ENCODE measurements at regions not wholly inside any gene's neighbourhood (a gene's known extent, or its start where the extent isn't known, plus 50 kb on each side); places are given as distances from the start of the nearest gene placed in this dataset.
A peak's percentile ranks its signal among the peaks of the same experiment; 100 is the strongest.

- TF ChIP-seq POLR2AphosphoS5 (IDR thresholded peaks at IDR 0.05) (no peak), CTCF (IDR thresholded peaks at IDR 0.05 in 8 of 11, conservative IDR thresholded peaks at IDR 0.05 in 3 of 11) (peak in 6 of 11 experiments; percentile 34 to 48 (median 40))
- H3K36me3 ChIP-seq: no peaks in the 10 kb centered on the region
- WGBS, 5 donors: 50 to 79% (median 68%) methylated on average over 6 of the region's 6 CpGs
- intact Hi-C loops (cut with DNase I; ENCODE audit: low total_unique reads): no loop called here
- H3K27me3 ChIP-seq (replicated peaks in 1 of 7): no peaks in the 10 kb centered on the region
- H3K9me3 ChIP-seq: no peaks in the 10 kb centered on the region
- H3K4me3 ChIP-seq: no peak overlapping the region
- no peak overlapping the region for H3K27ac ChIP-seq
- DNase-seq: no peak
- H3K4me1 ChIP-seq: peaks cover 0 to 13% (median 5%) of the 10 kb centered on the region in 6 donors
Measured at GRCh38 chr3:117059067-117059955, 349.7 kb downstream of the TUSC7 start.

- Histone ChIP-seq H3K27me3 (replicated peaks in 1 of 7) (no peaks in the 10 kb centered on the region), H3K4me3 (no peak overlapping the region), H3K36me3 (no peaks in the 10 kb centered on the region), H3K27ac (no peak overlapping the region), H3K9me3 (no peaks in the 10 kb centered on the region), H3K4me1 (peaks cover 0 to 7% (median under 1%) of the 10 kb centered on the region in 6 donors)
- no peak for DNase-seq
- TF ChIP-seq CTCF (IDR thresholded peaks at IDR 0.05 in 8 of 11, conservative IDR thresholded peaks at IDR 0.05 in 3 of 11) (no peak), POLR2AphosphoS5 (IDR thresholded peaks at IDR 0.05) (no peak), POLR2A (IDR thresholded peaks at IDR 0.05) (no peak)
- intact Hi-C loops (cut with DNase I; ENCODE audit: low total_unique reads): no loop called here
- WGBS, 5 donors: 89 to 94% (median 92%) methylated on average over 3 of the region's 3 CpGs
Measured at GRCh38 chr3:117059956-117060270, 350.3 kb downstream of the TUSC7 start.

GRCh38 chr3:117063930-117064329 lies 354.4 kb downstream of the TUSC7 start:
- WGBS, 5 donors: 47 to 79% (median 52%) methylated on average over 1 of the region's 1 CpG
- no peaks in the 10 kb centered on the region for H3K4me1 ChIP-seq
- H3K27ac ChIP-seq: peak overlapping the region in 1 of 8 donors; percentile 32
- no peaks in the 10 kb centered on the region for H3K27me3 ChIP-seq (replicated peaks in 1 of 7)
- no peaks in the 10 kb centered on the region for H3K9me3 ChIP-seq
- TF ChIP-seq POLR2A (IDR thresholded peaks at IDR 0.05): no peak
- TF ChIP-seq CTCF (IDR thresholded peaks at IDR 0.05 in 8 of 11, conservative IDR thresholded peaks at IDR 0.05 in 3 of 11): no peak
- no peak for TF ChIP-seq POLR2AphosphoS5 (IDR thresholded peaks at IDR 0.05)
- no peak overlapping the region for H3K4me3 ChIP-seq
- no peak for DNase-seq
- no peaks in the 10 kb centered on the region for H3K36me3 ChIP-seq
- intact Hi-C loops (cut with DNase I; ENCODE audit: low total_unique reads): no loop called here

GRCh38 chr3:117068301-117068700 lies 358.7 kb downstream of the TUSC7 start:
- no peaks in the 10 kb centered on the region for H3K9me3 ChIP-seq
- DNase-seq: no peak
- intact Hi-C loops (cut with DNase I; ENCODE audit: low total_unique reads): no loop called here
- TF ChIP-seq POLR2AphosphoS5 (IDR thresholded peaks at IDR 0.05) (no peak), POLR2A (IDR thresholded peaks at IDR 0.05) (no peak), CTCF (IDR thresholded peaks at IDR 0.05 in 8 of 11, conservative IDR thresholded peaks at IDR 0.05 in 3 of 11) (no peak)
- H3K4me3 ChIP-seq: no peak overlapping the region
- no peaks in the 10 kb centered on the region for H3K4me1 ChIP-seq
- H3K27ac ChIP-seq: no peak overlapping the region
- no peaks in the 10 kb centered on the region for H3K27me3 ChIP-seq (replicated peaks in 1 of 7)
- WGBS, 5 donors: 76 to 92% (median 80%) methylated on average over 2 of the region's 2 CpGs
- no peaks in the 10 kb centered on the region for H3K36me3 ChIP-seq

Measured in spleen (tissue), 11 donors.